Gastrocnemius medialis (tissue), 4 donors: ENCODE measurements at regions not wholly inside any gene's neighbourhood (a gene's known extent, or its start where the extent isn't known, plus 50 kb on each side); places are given as distances from the start of the nearest gene placed in this dataset.

Experiments
- POLR2A ChIP-seq, 2 donors: fragments of 450-650 bp; IDR thresholded peaks; one replicate each; pipeline ENCODE4 v1.6.1; 2017; ENCODE audit warnings: antibody characterized with exemption in 2 of 2, mild to moderate bottlenecking in 2 of 2, moderate library complexity in 2 of 2
- TF ChIP-seq, protein P1 (sequence below), 5 experiments: fragments of 450-650 bp in 3 of 5; fragments of 200-600 bp in 2 of 5; sonication (generic) in 2 of 5; IDR thresholded peaks in 4 of 5; conservative IDR thresholded peaks in 1 of 5; 1 replicate in 4 of 5; 2 replicates in 1 of 5; pipeline ENCODE4 v1.5.1; 2016 to 2019; ENCODE audit warnings: antibody characterized with exemption in 5 of 5, mild to moderate bottlenecking in 3 of 5, moderate library complexity in 3 of 5

DNA sequence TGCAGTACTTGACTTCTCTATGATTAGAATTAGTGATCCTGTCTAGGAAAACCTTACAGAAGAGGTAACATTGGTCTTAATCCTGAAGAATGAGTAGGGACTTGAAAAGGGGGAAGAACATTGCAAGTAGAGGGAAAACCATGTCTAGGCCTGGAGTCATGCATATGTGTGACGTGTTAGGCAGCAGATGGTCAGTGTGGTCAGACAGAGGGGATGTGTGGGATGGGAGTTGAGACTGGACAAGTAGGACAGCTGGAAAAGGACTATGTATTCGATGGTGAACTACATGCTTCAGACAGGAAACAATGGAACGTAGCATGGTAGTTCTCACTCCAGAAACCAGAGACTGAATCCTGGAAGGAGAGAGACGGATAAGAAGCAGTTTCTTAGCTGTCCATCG lies 235.6 kb upstream of the LRTM1 start:
- TF ChIP-seq, protein P1, sequence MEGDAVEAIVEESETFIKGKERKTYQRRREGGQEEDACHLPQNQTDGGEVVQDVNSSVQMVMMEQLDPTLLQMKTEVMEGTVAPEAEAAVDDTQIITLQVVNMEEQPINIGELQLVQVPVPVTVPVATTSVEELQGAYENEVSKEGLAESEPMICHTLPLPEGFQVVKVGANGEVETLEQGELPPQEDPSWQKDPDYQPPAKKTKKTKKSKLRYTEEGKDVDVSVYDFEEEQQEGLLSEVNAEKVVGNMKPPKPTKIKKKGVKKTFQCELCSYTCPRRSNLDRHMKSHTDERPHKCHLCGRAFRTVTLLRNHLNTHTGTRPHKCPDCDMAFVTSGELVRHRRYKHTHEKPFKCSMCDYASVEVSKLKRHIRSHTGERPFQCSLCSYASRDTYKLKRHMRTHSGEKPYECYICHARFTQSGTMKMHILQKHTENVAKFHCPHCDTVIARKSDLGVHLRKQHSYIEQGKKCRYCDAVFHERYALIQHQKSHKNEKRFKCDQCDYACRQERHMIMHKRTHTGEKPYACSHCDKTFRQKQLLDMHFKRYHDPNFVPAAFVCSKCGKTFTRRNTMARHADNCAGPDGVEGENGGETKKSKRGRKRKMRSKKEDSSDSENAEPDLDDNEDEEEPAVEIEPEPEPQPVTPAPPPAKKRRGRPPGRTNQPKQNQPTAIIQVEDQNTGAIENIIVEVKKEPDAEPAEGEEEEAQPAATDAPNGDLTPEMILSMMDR (IDR thresholded peaks at IDR 0.05 in 4 of 5, conservative IDR thresholded peaks at IDR 0.05 in 1 of 5), result no peak
- no peak for TF ChIP-seq POLR2A (IDR thresholded peaks at IDR 0.05)
